CD4-positive, alpha-beta T cell treated with Interleukin-2 at 100 ng/mL for 4 hours (primary cell): ENCODE measurements at regions not wholly inside any gene's neighbourhood (a gene's known extent, or its start where the extent isn't known, plus 50 kb on each side); places are given as distances from the start of the nearest gene placed in this dataset.
"Not testable (repeated sequence)": the region's sequence is repeated elsewhere in the genome, so short reads cannot be mapped to it uniquely, and the experiment has no call there.

Source experiments
- DNase-seq: peaks from one replicate; pipeline ENCODE4 v3.0.0-alpha.2; 2020; ENCODE audit warnings: low spot score

GRCh38 chr5:117411701-117412100, 837.1 kb upstream of the SEMA6A start:
- DNase-seq, result no peak

DNA sequence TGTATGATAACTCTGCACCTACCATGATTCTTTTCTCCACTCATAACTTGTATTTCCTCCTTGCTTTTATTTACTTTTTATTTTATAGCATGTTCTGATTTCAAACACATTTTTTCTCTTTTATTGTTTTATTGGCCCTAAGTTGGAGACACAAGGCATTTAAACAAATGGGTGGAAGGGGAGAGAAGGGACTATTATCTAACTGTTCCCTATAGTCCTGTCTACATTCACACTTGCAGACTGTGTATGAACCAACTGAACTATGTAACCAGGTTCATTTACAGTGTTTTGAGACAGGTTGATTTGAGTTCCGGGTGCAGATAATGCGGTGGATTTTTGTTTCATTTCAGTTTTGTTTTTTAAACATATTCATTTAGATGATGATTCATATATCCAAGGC, 830.6 kb upstream of the SEMA6A start:
- DNase-seq, result no peak

DNA sequence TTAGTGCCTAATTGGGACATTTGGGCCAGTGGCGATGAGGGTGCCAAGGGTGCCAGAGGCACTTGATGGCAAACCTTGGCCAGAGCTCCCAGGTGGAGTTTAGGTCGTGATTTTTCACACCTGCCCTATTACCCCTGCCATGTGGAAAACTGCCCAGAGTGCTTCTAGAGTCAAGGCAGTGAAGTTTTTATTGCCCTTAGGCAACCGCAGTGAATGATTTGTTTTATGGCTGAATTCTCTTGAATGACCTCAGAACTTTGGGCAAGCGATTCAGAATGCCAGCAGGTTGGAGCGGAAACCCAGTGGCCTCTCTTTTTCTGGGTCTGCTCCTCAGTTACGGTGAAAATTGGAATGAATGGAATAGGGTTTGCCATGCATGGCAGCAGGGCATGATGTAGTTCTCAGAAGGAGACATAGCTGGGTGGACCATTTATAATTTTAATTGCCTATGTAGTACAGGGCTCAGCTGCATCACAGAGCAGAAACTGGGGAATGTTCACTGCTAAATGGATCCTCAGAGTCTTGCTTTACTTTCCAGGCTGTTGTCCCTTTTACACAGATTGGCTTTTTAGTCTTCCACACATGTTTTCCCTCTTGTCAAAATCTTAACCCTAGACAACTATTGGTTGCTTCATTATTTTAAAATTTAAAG, 820.0 kb upstream of the SEMA6A start:
- DNase-seq, result no peak

DNA sequence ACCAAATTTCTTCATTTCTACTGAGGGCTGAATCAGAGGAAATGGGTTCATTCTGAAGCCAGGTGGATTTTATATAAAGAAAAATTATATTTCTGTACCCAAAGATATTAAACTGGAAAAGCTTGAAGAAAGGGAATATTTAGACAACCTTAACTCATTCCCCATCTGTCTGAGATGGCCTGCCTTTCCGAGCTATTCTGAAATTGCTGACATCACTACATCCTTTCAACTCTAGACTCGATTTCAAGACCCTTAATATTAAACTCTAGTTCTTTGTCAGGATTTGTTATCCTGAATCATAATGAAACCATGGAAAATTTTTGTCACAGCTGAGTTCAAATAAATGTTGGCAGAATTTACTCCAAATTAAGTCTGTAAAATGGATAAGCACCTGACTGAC, 818.5 kb upstream of the SEMA6A start:
- DNase-seq, result no peak

DNA sequence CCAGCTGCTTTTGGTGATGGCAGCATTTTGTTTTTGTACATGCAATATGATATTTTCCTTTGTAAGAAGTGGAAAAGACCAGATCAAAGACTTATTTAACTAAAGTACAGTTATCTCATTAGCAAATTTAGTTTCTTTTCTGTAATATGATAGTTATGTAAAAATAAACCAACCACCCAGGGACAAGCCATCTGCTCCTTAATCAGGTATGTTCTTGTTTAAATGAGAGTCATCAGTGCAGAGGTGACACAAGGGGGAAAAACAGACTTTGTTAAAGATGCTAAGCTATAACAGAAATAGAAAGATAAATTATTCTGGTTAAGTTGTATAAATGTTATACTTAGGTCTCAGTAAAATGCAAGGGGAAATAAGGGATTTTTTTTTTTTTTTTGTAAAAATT, 805.7 kb upstream of the SEMA6A start:
- no peak for DNase-seq

- no peak for DNase-seq
These were observed 804.9 kb upstream of the SEMA6A start for GRCh38 chr5:117379521-117379920.

- DNase-seq, result no peak
These were observed 802.1 kb upstream of the SEMA6A start for GRCh38 chr5:117376748-117377147.

DNA sequence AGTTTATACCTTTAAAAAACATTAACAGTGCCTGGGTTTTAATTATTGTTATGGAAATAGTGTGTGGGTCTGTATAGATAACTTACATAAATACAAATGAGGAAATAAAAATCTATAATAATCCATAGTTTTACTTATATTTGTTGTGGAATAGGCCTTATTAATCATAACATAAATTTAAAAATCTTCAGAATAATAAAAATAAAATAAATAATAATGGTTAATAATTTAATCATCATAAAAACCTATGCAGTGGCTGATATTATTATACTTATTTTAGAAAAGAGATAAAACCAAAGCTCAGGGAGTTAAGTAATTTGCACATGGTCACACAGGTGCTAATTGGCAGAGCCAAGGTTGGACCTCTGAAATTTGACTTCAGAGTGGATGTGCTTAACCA, 785.3 kb upstream of the SEMA6A start:
- DNase-seq, result no peak

GRCh38 chr5:117357886-117358285, 783.3 kb upstream of the SEMA6A start:
- no peak for DNase-seq

DNA sequence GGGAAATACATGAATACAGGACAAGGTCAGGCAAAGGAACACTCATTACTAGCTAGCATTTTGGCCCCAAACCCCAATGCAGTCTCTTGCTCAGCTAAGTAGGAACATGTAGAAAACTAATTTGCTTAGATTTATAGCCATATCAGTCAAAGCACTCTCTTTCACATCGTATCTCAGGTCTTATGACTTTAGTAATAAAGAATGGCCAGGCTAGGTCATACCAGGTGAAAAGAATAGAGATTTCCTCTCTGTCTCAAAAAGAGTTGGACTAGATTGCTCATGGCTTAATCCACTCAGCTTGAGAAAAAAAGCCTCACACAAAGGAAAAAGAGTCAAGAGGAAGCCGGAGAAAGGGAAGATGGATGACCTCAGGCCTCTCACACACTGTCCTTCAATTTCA, 772.7 kb upstream of the SEMA6A start:
- no peak for DNase-seq

DNA sequence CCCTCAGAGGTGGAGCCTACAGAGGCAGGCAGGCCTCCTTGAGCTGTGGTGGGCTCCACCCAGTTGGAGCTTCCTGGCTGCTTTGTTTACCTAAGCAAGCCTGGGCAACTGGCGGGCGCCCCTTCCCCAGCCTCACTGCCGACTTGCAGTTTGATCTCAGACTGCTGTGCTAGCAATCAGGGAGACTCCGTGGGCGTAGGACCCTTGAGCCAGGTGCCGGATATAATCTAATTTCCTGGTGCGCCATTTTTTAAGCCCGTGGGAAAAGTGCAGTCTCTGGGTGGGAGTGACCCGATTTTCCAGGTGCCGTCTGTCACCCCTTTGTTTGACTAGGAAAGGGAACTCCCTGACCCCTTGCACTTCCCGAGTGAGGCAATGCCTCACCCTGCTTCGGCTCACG, 769.1 kb upstream of the SEMA6A start:
- DNase-seq, result not testable (repeated sequence)

DNA sequence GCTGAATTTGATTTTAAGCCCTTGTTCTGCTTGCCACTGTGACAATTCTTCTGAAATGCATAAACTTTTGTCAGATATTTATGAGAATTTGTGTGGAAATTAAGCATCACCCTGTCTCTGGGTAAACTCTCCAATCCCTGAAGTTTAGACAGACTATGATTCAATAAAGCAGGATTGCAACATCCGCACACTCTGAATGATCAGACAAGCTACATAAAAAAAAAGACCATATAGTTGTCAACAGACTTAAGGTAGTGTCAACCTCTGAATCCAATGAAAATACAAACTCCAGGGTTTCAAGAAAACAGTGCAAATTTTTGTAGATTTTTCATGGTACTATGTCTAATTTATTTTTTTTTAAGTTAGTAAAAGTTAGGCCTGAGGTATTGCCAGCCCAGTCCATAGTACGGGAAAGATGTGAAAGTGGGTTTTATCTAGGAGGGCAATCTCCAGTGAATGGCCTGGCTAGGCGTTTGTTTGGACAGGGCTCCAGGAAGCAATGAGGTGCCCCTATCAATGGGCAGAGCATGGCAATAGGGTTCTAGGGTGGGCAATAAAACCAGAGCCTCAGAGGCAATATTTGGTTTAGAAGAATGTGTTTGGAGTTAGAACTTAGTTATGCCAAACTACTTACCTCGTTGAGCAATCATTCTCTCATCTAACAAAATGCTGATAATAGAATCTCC, 762.6 kb upstream of the SEMA6A start:
- DNase-seq, result no peak

GRCh38 chr5:117336208-117336607, 761.6 kb upstream of the SEMA6A start:
- no peak for DNase-seq

DNA sequence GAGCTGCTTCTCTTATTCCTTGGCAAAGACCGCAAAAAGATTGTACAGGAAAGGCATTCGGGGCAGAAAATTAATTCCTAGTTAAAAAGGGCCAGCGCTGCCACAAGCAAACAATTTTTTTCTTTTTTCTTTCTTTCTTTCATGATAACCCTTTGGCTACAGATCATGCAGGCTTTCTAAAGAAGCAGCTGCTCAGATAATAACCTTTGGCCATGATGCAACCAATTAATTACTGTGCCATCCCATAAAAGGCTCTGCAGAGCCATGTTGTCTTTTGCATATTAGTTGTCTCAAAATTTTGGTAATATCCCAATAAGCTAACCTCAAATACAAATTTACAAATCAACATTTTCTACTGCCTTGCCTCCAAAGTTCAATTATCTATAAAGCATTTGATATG, 758.4 kb upstream of the SEMA6A start:
- DNase-seq, result no peak

GRCh38 chr5:117332341-117332740, 757.7 kb upstream of the SEMA6A start:
- no peak for DNase-seq

DNA sequence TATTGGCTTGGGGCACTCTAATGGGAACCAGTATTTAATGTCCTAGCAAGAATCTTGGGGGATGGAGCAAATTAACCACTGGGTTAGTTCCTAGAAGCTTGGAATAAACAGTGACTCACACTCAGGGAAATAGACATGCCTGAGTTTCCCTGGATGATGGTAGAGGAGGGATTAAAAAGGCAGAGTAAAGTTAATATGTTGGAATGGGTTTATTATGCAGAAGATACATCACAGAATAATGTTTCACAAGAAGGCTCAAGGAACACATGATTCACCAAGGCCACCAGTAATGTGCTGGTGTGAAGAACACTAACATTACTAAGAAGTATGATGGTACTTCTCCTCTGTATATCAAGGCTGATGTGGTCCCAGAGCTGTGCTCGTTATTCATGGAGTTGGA, 752.9 kb upstream of the SEMA6A start:
- DNase-seq, result no peak

GRCh38 chr5:117326997-117327396, 752.4 kb upstream of the SEMA6A start:
- DNase-seq, result no peak

DNA sequence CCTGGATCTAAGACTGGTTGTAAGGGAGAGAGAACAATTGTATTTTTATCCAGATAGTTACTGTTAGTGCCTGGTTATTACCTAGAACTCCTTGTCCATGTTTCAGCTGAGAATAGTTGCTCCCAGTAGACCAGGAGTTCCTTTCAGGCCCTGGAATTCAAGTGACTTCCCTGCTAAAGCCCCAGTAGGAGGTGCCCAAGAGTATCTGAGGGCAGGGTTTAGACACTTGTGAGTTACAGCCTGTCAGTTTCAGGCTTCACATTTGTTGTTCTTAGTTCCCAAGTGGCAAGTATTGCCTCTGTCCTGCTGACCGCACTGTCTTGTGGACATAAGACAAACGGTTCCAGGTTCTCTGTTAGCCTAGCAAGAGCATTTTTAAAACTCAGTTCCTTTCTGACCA, 743.9 kb upstream of the SEMA6A start:
- no peak for DNase-seq

DNA sequence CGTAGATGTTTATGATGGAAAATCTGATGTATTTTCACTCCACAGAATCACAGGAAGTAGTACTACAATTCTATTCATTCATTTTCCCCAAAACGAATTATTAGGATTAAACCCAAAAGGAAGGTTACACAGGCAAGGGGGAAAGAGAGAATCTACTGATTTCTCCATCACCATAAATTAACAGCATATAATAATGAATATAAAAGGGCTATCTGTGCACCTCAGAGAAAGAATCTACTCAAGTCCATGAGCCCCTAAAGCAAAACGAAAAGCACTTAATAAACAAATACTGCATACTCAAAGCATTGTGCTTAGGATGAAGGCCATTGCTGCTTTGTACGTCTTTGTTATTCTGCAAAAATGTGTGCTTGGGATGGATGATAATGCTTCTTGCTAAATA, 740.5 kb upstream of the SEMA6A start:
- DNase-seq, result no peak

DNA sequence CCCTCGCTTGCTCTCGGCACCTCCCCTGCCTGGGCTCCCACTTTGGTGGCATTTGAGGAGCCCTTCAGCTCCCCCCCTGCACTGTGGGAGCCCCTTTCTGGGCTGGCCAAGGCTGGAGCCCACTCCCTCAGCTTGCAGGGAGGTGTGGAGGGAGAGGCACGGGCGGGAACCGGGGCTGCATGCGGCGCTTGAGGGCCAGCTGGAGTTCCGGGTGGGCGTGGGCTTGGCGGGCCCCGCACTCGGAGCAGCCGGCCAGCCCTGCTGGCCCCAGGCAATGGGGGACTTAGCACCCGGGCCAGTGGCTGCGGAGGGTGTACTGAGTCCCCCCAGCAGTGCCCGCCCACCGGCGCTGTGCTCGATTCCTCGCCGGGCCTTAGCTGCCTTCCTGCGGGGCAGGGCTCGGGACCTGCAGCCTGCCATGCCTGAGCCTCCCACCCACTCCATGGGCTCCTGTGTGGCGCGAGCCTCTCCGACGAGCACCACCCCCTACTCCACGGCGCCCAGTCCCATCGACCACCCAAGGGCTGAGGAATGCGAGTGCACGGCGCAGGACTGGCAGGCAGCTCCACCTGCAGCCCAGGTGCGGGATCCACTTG, 730.0 kb upstream of the SEMA6A start:
- DNase-seq, result not testable (repeated sequence)

DNA sequence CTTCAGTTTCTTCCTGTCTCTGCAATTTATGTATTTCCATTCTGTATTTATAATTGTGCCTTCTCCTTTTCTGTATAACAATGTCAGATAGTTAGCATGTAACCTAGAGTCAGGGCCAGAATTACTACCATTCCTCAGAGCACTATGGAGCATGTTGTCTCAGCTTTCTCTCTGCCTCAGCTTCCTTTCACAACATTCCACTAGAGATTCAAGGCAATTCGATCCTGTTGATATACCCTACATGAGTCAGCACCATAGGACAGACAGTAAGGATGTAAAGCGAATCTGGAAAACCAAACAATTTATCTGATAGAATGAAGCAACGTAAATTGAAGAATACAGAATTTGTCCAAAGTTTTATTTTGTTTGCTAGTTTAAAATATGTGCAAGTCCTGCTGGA, 728.3 kb upstream of the SEMA6A start:
- DNase-seq, result no peak

- DNase-seq, result no peak
These were observed 727.9 kb upstream of the SEMA6A start for GRCh38 chr5:117302473-117302872.

- no peak for DNase-seq
These were observed 725.3 kb upstream of the SEMA6A start for GRCh38 chr5:117299936-117300328.
